ENCODE measurements at regions not wholly inside any gene's neighbourhood (a gene's known extent, or its start where the extent isn't known, plus 50 kb on each side); places are given as distances from the start of the nearest gene placed in this dataset.

DNA sequence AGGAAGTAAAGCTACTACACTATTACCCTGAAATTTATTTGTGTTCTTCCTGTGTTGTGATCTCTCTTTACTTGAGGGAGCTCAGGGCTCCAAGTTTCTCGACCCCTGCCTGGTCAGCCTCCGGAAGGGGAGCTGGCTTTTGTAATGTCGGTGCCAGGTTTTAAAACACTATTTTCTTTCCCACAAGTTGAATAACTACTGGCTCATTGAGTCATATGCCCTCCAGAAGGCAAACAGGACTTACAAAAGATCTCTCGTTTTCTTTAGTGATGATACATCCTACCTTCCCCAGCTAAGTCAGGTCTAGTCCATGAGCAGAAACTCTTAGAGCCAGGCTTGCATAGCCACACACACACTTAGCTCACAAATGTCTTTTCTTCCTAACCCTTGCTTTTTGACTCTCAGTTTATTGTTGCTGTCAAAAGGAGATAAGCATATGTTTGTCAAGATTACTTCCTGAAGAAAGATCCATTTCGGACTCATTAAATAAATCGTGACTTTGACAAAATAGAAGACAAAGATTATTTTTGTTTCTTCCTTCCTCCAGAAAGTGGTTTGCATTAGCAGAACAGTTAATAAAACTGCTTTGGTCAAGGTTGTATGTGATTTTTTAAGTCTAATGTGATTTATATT, 209.8 kb upstream of the FLRT2 start:
- intact Hi-C loops (cut with DNase I), result no loop called here
- no peaks in the 10 kb centered on the region for H3K4me1 ChIP-seq (ENCODE audit: insufficient read depth)
- no peak for DNase-seq
- H3K27ac ChIP-seq, result no peak overlapping the region
- TF ChIP-seq POLR2A (IDR thresholded peaks at IDR 0.05) (no peak), EP300 (IDR thresholded peaks at IDR 0.05) (no peak)
- TF ChIP-seq, protein P1, sequence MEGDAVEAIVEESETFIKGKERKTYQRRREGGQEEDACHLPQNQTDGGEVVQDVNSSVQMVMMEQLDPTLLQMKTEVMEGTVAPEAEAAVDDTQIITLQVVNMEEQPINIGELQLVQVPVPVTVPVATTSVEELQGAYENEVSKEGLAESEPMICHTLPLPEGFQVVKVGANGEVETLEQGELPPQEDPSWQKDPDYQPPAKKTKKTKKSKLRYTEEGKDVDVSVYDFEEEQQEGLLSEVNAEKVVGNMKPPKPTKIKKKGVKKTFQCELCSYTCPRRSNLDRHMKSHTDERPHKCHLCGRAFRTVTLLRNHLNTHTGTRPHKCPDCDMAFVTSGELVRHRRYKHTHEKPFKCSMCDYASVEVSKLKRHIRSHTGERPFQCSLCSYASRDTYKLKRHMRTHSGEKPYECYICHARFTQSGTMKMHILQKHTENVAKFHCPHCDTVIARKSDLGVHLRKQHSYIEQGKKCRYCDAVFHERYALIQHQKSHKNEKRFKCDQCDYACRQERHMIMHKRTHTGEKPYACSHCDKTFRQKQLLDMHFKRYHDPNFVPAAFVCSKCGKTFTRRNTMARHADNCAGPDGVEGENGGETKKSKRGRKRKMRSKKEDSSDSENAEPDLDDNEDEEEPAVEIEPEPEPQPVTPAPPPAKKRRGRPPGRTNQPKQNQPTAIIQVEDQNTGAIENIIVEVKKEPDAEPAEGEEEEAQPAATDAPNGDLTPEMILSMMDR (IDR thresholded peaks at IDR 0.05), result no peak
- 39 to 41% (median 40%) methylated on average over 6 of the region's 6 CpGs for WGBS, 3 donors
- H3K27me3 ChIP-seq, result no peaks in the 10 kb centered on the region
- H3K36me3 ChIP-seq, result no peaks in the 10 kb centered on the region
- H3K4me3 ChIP-seq, result no peak overlapping the region
- no peaks in the 10 kb centered on the region for H3K9me3 ChIP-seq

- Histone ChIP-seq H3K4me1 (ENCODE audit: insufficient read depth) (no peaks in the 10 kb centered on the region), H3K4me3 (no peak overlapping the region), H3K9me3 (no peaks in the 10 kb centered on the region), H3K27ac (no peak overlapping the region), H3K36me3 (no peaks in the 10 kb centered on the region), H3K27me3 (no peaks in the 10 kb centered on the region)
- intact Hi-C loops (cut with DNase I), result no loop called here
- TF ChIP-seq POLR2A (IDR thresholded peaks at IDR 0.05) (no peak), EP300 (IDR thresholded peaks at IDR 0.05) (no peak)
- TF ChIP-seq, protein P1 (IDR thresholded peaks at IDR 0.05), result no peak
- DNase-seq, result no peak
- 92 to 95% (median 93%) methylated on average over 3 of the region's 3 CpGs for WGBS, 3 donors
These were observed 204.6 kb upstream of the FLRT2 start for GRCh38 chr14:85325134-85326017.

DNA sequence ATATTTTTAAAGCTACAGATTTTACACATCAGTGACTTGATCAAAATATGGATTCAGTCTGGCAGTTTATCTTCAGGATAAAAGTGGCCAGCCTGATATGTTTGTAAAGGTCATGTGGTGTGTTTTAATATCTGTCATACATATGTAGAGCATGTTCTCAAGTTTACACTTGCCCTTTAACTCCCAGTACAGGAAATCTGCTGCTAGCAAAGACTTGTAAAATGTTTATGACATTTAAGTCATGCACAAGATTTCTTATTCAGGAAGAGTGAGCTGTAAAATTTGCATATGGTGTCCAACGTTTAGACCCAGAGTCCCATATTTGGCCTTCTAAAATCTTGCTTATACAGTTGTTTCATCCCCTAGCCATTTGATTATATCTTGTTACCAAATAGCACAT, 197.5 kb upstream of the FLRT2 start:
- H3K9me3 ChIP-seq, result no peaks in the 10 kb centered on the region
- intact Hi-C loops (cut with DNase I), result no loop called here
- H3K36me3 ChIP-seq, result no peaks in the 10 kb centered on the region
- no peaks in the 10 kb centered on the region for H3K27me3 ChIP-seq
- no peak overlapping the region for H3K27ac ChIP-seq
- H3K4me3 ChIP-seq, result no peak overlapping the region
- TF ChIP-seq POLR2A (IDR thresholded peaks at IDR 0.05) (no peak), EP300 (IDR thresholded peaks at IDR 0.05) (no peak)
- TF ChIP-seq, protein P1 (IDR thresholded peaks at IDR 0.05), result no peak
- no peak for DNase-seq
- 60 to 68% (median 63%) methylated on average over 1 of the region's 1 CpG for WGBS, 3 donors
- H3K4me1 ChIP-seq (ENCODE audit: insufficient read depth), result no peaks in the 10 kb centered on the region

GRCh38 chr14:85333313-85333712, 196.6 kb upstream of the FLRT2 start:
- no peak overlapping the region for H3K27ac ChIP-seq
- 90 to 92% (median 91%) methylated on average over 3 of the region's 3 CpGs for WGBS, 3 donors

More at GRCh38 chr14:85333313-85333712, 196.6 kb upstream of the FLRT2 start:
- TF ChIP-seq POLR2A (IDR thresholded peaks at IDR 0.05) (no peak), EP300 (IDR thresholded peaks at IDR 0.05) (no peak)
- TF ChIP-seq, protein P1 (IDR thresholded peaks at IDR 0.05), result no peak
- no peaks in the 10 kb centered on the region for H3K4me1 ChIP-seq (ENCODE audit: insufficient read depth)
- H3K4me3 ChIP-seq, result no peak overlapping the region
- no peaks in the 10 kb centered on the region for H3K27me3 ChIP-seq
- H3K36me3 ChIP-seq, result no peaks in the 10 kb centered on the region
- no peak for DNase-seq
- no peaks in the 10 kb centered on the region for H3K9me3 ChIP-seq
- intact Hi-C loops (cut with DNase I), result no loop called here

All from ovary (tissue), 7 donors.